ENCODE measurements at regions not wholly inside any gene's neighbourhood (a gene's known extent, or its start where the extent isn't known, plus 50 kb on each side); places are given as distances from the start of the nearest gene placed in this dataset.

DNA sequence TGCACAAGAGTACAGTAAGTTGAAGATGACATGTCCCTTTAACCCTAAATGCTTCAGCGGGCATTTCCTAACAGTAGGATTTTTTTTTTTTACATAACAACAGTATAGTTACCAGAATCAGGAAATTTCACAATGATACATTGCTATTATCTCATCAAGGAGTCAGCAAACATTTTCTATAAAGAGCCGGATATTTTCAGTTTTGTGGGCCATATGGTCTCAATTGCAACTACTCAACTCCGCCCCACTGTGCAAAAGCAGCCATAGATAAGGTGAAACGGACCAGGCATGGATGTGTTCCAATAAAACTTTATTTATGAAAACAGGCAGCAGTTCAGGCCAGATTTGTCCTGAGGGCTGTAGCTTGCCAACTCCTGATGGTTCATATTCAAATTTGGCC is 130.6 kb downstream of the SMAD6 start:
- DNase-seq = no peak

DNA sequence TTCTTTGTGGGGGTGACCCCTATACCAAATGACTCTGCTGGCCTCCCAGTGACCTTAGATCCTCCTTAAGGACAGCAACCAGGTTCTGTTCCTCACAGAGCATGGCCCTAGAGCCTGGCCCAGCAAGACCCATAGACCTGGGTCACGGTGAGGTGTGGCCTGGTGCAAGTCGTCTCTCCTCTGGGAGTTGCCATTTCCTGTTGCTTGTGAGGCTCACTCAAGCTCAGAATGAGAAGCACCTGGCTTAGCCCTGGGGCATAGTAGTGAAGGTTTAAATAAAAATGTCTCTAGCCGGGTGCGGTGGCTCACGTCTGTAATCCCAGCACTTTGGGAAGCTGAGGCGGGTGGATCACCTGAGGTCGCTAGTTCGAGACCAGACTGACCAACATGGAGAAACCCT is 131.3 kb downstream of the SMAD6 start:
- DNase-seq = no peak

- DNase-seq = no peak
Measured at GRCh38 chr15:66833803-66834202, 131.8 kb downstream of the SMAD6 start.

DNA sequence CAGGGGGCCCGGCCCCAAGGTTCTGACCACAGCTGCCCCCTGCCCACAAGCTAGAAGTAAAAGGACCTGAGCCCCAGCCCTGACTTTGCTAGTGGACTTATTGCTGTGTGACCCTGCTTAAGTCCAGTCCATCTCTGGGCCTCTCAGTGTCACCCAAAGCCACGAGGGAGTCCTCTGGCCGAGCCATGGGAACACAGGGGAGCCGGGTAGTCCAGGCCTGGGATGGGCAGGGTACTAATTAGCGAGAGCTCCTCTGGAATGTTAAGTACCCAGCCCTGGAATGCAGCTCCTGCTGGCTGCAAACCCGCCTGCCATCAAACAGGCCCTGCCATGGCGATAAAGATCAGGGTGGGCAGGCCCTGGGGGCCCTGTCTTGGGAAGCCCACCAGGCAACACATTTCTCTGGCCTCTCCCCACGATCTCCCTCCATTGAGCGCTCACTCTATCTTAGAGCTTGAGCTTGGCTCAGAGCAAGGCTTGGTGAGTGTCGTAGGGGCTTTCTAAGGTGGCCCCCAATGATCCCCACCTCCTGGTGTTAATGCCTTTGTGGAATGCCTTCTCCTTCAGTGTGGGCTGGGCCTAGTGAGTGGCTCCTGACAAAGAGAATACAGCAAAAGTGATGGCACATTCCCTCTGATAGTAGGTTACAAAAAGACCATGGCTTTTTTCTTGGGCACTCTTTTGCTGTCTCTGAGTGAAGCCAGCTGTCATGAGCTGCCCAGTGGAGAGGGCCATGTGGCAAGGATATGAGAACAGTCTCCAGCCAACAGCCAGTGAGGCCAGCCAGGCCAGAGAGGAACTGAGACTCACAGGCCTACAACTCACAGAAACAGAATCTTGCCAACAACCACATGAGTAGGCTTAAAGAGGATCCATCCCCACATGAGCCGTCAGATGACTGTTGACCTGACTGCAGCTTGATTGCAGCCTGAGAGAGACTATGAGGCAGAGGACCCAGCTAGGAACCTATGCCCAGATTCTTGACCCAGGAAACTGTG is 133.1 kb downstream of the SMAD6 start:
- no peak for DNase-seq

- DNase-seq = no peak
Measured at GRCh38 chr15:66836231-66837030, 134.4 kb downstream of the SMAD6 start.

- DNase-seq = no peak
Measured at GRCh38 chr15:66838202-66838601, 136.2 kb downstream of the SMAD6 start.

- DNase-seq = no peak
Measured at GRCh38 chr15:66838671-66839239, 136.7 kb downstream of the SMAD6 start.

DNA sequence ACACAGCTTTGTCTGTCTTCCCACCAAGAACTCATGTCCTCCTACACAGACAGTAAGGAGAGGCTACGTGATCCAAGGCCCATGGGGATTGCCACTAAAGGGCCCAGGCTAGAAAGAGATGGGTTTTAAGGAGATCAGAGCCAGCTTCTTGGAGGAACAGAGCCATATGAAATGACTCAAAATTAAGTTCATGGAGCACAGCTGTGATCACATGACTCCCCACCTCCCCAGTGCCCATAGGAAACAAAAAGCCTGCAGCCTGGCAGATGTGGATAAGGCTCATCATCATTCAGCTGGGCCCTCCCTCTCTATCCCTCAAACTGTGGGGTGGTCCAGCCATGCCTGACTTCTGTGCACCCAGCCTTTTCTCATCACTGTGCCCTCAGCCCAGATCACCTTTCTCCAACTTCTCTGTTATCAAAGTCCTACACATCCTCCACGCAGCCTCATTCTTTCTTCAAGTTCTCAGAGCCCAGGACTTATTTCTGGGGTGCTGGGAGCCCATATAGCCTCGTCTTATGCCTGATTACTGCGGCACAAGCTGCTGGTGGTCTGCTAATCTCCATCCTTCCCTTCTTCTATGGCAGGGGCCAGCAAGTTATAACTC is 137.6 kb downstream of the SMAD6 start:
- no peak for DNase-seq

DNA sequence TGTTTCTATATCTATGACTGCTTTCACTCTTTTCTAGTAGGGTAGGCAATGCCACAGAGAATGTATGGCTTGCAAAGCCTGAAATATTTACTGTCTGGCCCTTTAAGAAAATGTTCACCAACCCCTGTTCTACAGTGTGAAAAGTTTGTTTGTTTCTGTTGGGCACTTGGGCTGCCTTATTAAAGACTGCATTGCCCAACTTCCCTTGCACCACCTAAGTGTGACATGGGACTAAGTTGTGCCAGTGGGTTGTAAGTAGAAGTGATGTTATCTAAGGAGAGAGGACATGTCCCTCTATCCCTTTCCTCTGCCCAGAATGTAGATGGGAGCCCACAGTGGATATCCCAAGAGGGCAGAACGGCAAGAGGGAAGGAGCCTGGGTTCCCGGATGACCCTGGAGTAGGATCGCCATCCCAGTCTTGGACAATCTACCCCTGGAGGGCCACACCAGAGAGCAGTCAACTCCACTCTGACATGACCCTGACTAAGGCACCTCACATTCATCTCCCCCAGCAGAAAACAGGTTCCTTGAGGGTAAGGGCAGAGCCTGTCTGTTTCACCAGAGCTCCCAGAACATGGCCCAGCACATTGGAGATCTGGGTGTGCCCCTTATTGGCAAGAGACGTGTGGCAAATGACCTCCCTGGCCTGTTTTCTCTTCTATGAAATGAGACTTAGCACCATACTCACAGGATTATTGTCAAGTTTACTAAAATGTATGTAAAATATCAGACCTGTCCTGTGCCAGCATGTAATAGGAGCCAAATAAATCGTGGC is 138.8 kb downstream of the SMAD6 start:
- DNase-seq = no peak

- DNase-seq = peak; percentile 9 to 52
Measured at GRCh38 chr15:66841953-66842681, 140.1 kb downstream of the SMAD6 start.

GRCh38 chr15:66842710-66843441 is 140.8 kb downstream of the SMAD6 start:
- DNase-seq = no peak

GRCh38 chr15:66843581-66843980 is 141.5 kb downstream of the SMAD6 start:
- no peak for DNase-seq

GRCh38 chr15:66844041-66844746 is 142.2 kb downstream of the SMAD6 start:
- no peak for DNase-seq

- DNase-seq = no peak
Measured at GRCh38 chr15:66844747-66845145, 142.7 kb downstream of the SMAD6 start.

DNA sequence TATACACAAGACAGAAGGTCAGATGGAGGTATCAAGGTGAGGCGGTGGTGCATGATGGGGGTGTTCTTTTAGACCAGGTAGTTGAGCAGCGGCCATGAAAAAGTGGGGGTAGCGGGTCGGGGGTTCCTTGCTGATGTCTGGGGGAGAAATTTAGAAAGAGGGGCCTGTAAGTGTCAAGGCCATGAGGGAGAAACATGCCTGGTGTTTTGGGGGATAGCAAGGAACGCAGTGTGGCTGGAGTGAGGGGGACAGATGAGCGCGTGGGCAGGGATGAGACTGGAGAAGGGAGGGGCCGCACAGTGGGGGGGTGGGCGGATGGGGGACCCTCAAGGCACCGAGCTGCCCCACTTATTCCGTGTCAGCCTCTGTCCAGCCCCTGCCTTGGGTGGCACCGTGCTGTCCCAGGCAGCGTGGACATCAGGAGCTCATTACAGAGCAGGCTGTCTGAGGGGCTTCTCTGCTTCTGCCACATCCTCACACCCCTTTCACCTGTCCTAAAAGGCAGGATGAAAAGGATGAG is 143.3 kb downstream of the SMAD6 start:
- no peak for DNase-seq

DNA sequence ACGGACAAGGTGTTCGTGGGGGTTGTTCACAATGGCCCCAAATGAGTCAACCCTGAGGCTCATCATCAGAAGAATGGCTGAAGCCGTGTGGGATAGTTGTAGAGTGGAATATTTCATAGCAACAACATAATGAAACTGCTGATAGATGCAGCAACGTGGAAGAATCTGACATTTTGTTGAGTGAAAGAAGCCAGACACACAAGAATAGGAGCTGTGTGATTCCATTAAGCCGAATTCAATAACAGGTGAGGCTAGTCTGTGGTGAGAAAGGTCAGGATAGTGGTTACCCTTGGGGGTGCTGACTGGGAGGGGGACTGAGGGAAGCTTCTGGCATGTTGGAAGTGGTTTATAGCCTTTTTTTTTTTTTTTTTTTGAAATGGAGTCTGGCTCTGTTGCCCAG is 144.0 kb downstream of the SMAD6 start:
- DNase-seq = no peak

DNA sequence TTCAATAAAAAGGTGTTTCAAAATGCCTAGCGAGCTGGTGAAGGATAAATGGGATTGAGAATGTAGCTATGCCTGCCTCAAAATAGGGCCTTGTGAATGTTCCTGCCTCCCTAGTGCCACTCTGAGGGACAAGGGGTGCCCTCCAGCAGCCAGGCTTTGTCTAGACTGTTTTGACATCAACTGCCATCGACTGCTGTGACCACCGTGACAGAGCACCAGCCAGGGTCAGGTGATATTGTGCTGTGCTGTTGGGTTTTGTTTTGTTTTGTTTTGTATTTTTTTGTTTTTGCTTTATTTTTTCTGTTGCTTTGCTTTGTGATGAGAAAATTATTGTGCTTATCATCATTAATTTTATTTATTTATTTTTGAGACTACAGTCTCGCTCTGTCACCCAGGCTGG is 144.8 kb downstream of the SMAD6 start:
- DNase-seq = no peak

GRCh38 chr15:66847565-66847991 is 145.5 kb downstream of the SMAD6 start:
- DNase-seq = no peak

DNA sequence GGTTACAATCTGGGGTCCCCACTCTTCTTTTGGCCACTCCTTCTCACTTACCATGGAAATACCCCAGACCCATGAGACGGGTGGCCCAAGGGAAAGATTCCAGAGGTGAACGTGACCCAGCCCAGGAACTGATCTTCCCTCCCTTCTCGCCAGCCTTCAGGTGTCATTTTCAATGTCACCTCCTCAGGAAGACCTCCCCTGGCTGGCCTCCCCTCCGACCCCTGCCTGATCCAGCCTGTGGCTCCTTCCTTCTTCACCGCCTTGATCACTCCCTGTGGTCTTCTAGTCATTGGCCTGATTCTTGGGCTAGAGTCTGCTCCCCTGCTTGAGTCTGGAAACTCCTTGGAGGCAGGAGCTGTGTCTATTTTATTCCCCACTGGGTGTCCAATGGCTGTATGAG is 146.1 kb downstream of the SMAD6 start:
- DNase-seq = no peak

Measured in NCI-H2081 (cell line).